Activated T-cell treated with anti-CD3 and anti-CD28 coated beads for 48 hours (primary cell): ENCODE measurements at regions not wholly inside any gene's neighbourhood (a gene's known extent, or its start where the extent isn't known, plus 50 kb on each side); places are given as distances from the start of the nearest gene placed in this dataset.

Experiments used
- DNase-seq: peaks from one replicate; pipeline ENCODE4 v3.0.0-alpha.2; 2020; ENCODE audit warnings: low read depth

- DNase-seq, result no peak
These were observed 150.3 kb upstream of the RPL38 start for GRCh38 chr17:74052993-74053711.

GRCh38 chr17:74053712-74054078 is 149.8 kb upstream of the RPL38 start:
- no peak for DNase-seq

GRCh38 chr17:74054249-74054648 is 149.2 kb upstream of the RPL38 start:
- no peak for DNase-seq

GRCh38 chr17:74055508-74056160 is 147.8 kb upstream of the RPL38 start:
- DNase-seq, result no peak

- DNase-seq, result no peak
These were observed 143.8 kb upstream of the RPL38 start for GRCh38 chr17:74059479-74060240.

- no peak for DNase-seq
These were observed 141.7 kb upstream of the RPL38 start for GRCh38 chr17:74061758-74062157.

- DNase-seq, result no peak
These were observed 141.2 kb upstream of the RPL38 start for GRCh38 chr17:74062234-74062633.

- no peak for DNase-seq
These were observed 140.0 kb upstream of the RPL38 start for GRCh38 chr17:74063439-74063838.

- no peak for DNase-seq
These were observed 133.1 kb upstream of the RPL38 start for GRCh38 chr17:74070374-74070773.

GRCh38 chr17:74070998-74071679 is 132.3 kb upstream of the RPL38 start:
- DNase-seq, result no peak

- DNase-seq, result no peak
These were observed 131.1 kb upstream of the RPL38 start for GRCh38 chr17:74072340-74072739.

- DNase-seq, result no peak
These were observed 127.0 kb upstream of the RPL38 start for GRCh38 chr17:74076446-74076845.

GRCh38 chr17:74077231-74077630 is 126.2 kb upstream of the RPL38 start:
- no peak for DNase-seq

GRCh38 chr17:74078363-74078941 is 125.0 kb upstream of the RPL38 start:
- no peak for DNase-seq

GRCh38 chr17:74079537-74080300 is 123.8 kb upstream of the RPL38 start:
- DNase-seq, result no peak

- no peak for DNase-seq
These were observed 122.6 kb upstream of the RPL38 start for GRCh38 chr17:74080656-74081582.

GRCh38 chr17:74082886-74083285 is 120.6 kb upstream of the RPL38 start:
- no peak for DNase-seq

GRCh38 chr17:74083321-74083720 is 120.2 kb upstream of the RPL38 start:
- no peak for DNase-seq

GRCh38 chr17:74085434-74085833 is 118.0 kb upstream of the RPL38 start:
- no peak for DNase-seq

- DNase-seq, result no peak
These were observed 116.4 kb upstream of the RPL38 start for GRCh38 chr17:74087002-74087585.
